HepG2 (cell line): ENCODE measurements at regions not wholly inside any gene's neighbourhood (a gene's known extent, or its start where the extent isn't known, plus 50 kb on each side); places are given as distances from the start of the nearest gene placed in this dataset.

ENCODE experiments used
- ATAC-seq: fragments of 200-7000 bp; cut with Tn5 transposase; 3 replicates; pipeline ENCODE4 v1.9.1; 2020; ENCODE audit warnings: mild to moderate bottlenecking, moderate library complexity
- BruUV-seq: library from RNA; stranded (reverse); fragments of 400-500 nt; replicated peaks from 2 replicates; lab custom pipeline; 2021; lab: Mats Ljungman, UMichigan
- CTCF ChIA-PET: fragments of 300-600 bp; formaldehyde crosslinking; extraction: SDS; loops from one replicate; lab custom pipeline; 2021; ENCODE audit warnings: low total read pairs, inconsistent platforms, low intra/inter-chr PET ratio; lab: Yijun Ruan, JAX
- POLR2A ChIA-PET: fragments of 350-600 bp; sonication (Branson Sonifier 250); formaldehyde crosslinking; loops from one replicate; lab custom pipeline; 2020; ENCODE audit warnings: antibody characterized with exemption, inconsistent platforms; lab: Yijun Ruan, JAX
- DNase-seq: peaks from one replicate; pipeline ENCODE4 v3.0.0-alpha.2; 2015; ENCODE audit warnings: low spot score
- FAIRE-seq: peaks from 3 replicates; lab custom pipeline; 2011; peaks lifted over from hg19 to GRCh38; lab: Jason Lieb, UNC
- H2AFZ ChIP-seq: one replicate; pipeline ENCODE4 v1.6.1; 2011; ENCODE audit warnings: low read length, inconsistent platforms
- H3K27ac ChIP-seq: fragments of 300-600 bp; 3 replicates; pipeline ENCODE4 v1.8.0; 2011; ENCODE audit warnings: mixed run types, mild to moderate bottlenecking, mixed read lengths, low read length, inconsistent platforms; ENCODE audit not compliant: insufficient read depth; ENCODE audit errors: extremely low read length
- H3K27me3 ChIP-seq, 2 experiments: fragments of 200-600 bp in 1 of 2; 2 replicates in 1 of 2; 3 replicates in 1 of 2; pipeline versions ENCODE4 v1.6.0 to v1.8.0; 2011; ENCODE audit warnings: low read length in 2 of 2, mild to moderate bottlenecking in 2 of 2, moderate library complexity in 2 of 2, inconsistent platforms in 1 of 2; ENCODE audit not compliant: insufficient read depth in 2 of 2, control insufficient read depth in 1 of 2
- H3K36me3 ChIP-seq, 2 experiments: fragments of 200-600 bp in 1 of 2; replicated peaks in 1 of 2; 2 replicates in 1 of 2; 3 replicates in 1 of 2; pipeline versions ENCODE4 v1.5.1 to v1.8.0; 2011; ENCODE audit warnings: low read length in 2 of 2, inconsistent platforms in 1 of 2; ENCODE audit not compliant: insufficient read depth in 2 of 2, control insufficient read depth in 1 of 2
- H3K4me1 ChIP-seq: 2 replicates; pipeline ENCODE4 v1.5.1; 2012; ENCODE audit warnings: low read length, inconsistent platforms; ENCODE audit not compliant: insufficient read depth
- H3K4me2 ChIP-seq: 2 replicates; pipeline ENCODE4 v1.6.0; 2011; ENCODE audit warnings: low read depth, low read length, inconsistent platforms
- H3K4me3 ChIP-seq, 3 experiments: fragments of 200-600 bp in 1 of 3; sonication (generic), shearing (Covaris generic) in 1 of 3; replicated peaks in 1 of 3; 2 replicates each; pipeline ENCODE4 v1.5.1; 2011 to 2016; ENCODE audit warnings: low read length in 3 of 3, inconsistent platforms in 2 of 3, low read depth in 2 of 3, mild to moderate bottlenecking in 2 of 3, control low read depth in 1 of 3, mixed read lengths in 1 of 3; ENCODE audit not compliant: insufficient read depth in 1 of 3
- H3K79me2 ChIP-seq: one replicate; pipeline ENCODE4 v1.6.1; 2011; ENCODE audit warnings: low read length, inconsistent platforms; ENCODE audit not compliant: insufficient read depth
- H3K9ac ChIP-seq: 2 replicates; pipeline ENCODE4 v1.6.0; 2011; ENCODE audit warnings: mild to moderate bottlenecking, low read depth, low read length, inconsistent platforms; ENCODE audit not compliant: insufficient read depth
- H3K9me3 ChIP-seq: 2 replicates; pipeline ENCODE4 v1.5.1; 2012; ENCODE audit warnings: mild to moderate bottlenecking, low read length
- H4K20me1 ChIP-seq: 2 replicates; pipeline ENCODE4 v1.6.0; 2011; ENCODE audit warnings: inconsistent platforms, mild to moderate bottlenecking, low read length, moderate library complexity; ENCODE audit not compliant: insufficient read depth
- DBP ChIP-seq: sonication (generic); formaldehyde crosslinking; IDR thresholded peaks from 2 replicates; pipeline ENCODE4 v1.4.0; 2020; ENCODE audit warnings: missing genetic modification reagents; ENCODE audit errors: not compliant biosample characterization
- HNRNPH1 ChIP-seq: fragments of 200-400 bp; formaldehyde crosslinking; optimal IDR thresholded peaks from 2 replicates; pipeline ENCODE3; 2017; ENCODE audit warnings: mild to moderate bottlenecking, low read depth, low read length
- MTF2 ChIP-seq: sonication (generic); formaldehyde crosslinking; IDR thresholded peaks from 2 replicates; pipeline ENCODE4 v1.5.0; 2020; ENCODE audit warnings: missing genetic modification reagents, borderline replicate concordance
- PHF5A ChIP-seq: IDR thresholded peaks from one replicate; pipeline ENCODE4 v1.6.1; 2018; ENCODE audit warnings: low read depth, missing genetic modification reagents; ENCODE audit not compliant: unreplicated experiment
- RFX1 ChIP-seq: fragments of 450-650 bp; IDR thresholded peaks from 2 replicates; pipeline ENCODE4 v1.6.1; 2017
- SMAD3 ChIP-seq: sonication (generic); formaldehyde crosslinking; IDR thresholded peaks from 2 replicates; pipeline ENCODE4 v1.4.0; 2020; ENCODE audit warnings: missing genetic modification reagents
- SMARCE1 ChIP-seq: fragments of 450-650 bp; IDR thresholded peaks from 2 replicates; pipeline ENCODE4 v1.6.1; 2017; ENCODE audit warnings: borderline replicate concordance
- SNAI1 ChIP-seq: sonication (generic); formaldehyde crosslinking; IDR thresholded peaks from 2 replicates; pipeline ENCODE4 v1.5.0; 2020; ENCODE audit warnings: mild to moderate bottlenecking, missing genetic modification reagents, borderline replicate concordance
- SP140L ChIP-seq: sonication (generic); formaldehyde crosslinking; IDR thresholded peaks from 2 replicates; pipeline ENCODE4 v1.4.0; 2020; ENCODE audit warnings: missing genetic modification reagents, borderline replicate concordance
- ZBTB21 ChIP-seq: sonication (generic); formaldehyde crosslinking; IDR thresholded peaks from 2 replicates; pipeline ENCODE4 v1.4.0; 2020; ENCODE audit warnings: missing genetic modification reagents
- ZFP41 ChIP-seq: sonication (generic); formaldehyde crosslinking; IDR thresholded peaks from 2 replicates; pipeline ENCODE4 v1.4.0; 2020; ENCODE audit warnings: mild to moderate bottlenecking, missing genetic modification reagents, borderline replicate concordance
- ZNF180 ChIP-seq: sonication (generic); formaldehyde crosslinking; IDR thresholded peaks from 2 replicates; pipeline ENCODE4 v1.4.0; 2020; ENCODE audit warnings: low read depth, missing genetic modification reagents, borderline replicate concordance
- ZNF225 ChIP-seq: sonication (generic); formaldehyde crosslinking; IDR thresholded peaks from 2 replicates; pipeline ENCODE4 v1.4.0; 2020; ENCODE audit warnings: mild to moderate bottlenecking, missing genetic modification reagents
- ZNF512 ChIP-seq: sonication (generic); formaldehyde crosslinking; IDR thresholded peaks from 2 replicates; pipeline ENCODE4 v1.4.0; 2020; ENCODE audit warnings: mild to moderate bottlenecking, missing genetic modification reagents
- ZNF513 ChIP-seq: sonication (generic); formaldehyde crosslinking; conservative IDR thresholded peaks from 2 replicates; pipeline ENCODE4 v1.5.0; 2020; ENCODE audit warnings: missing genetic modification reagents
- ZNF567 ChIP-seq: sonication (generic); formaldehyde crosslinking; IDR thresholded peaks from 2 replicates; pipeline ENCODE4 v1.8.1; 2023; ENCODE audit warnings: mild to moderate bottlenecking, missing genetic modification reagents, borderline replicate concordance
- ZNF687 ChIP-seq: sonication (generic); formaldehyde crosslinking; IDR thresholded peaks from 2 replicates; pipeline ENCODE4 v1.5.1; 2020; ENCODE audit warnings: mild to moderate bottlenecking, missing genetic modification reagents, moderate library complexity
- WGBS: methylation state at CpG from one replicate; pipeline ENCODE4 v1.1.6; 2017; ENCODE audit warnings: low lambda C conversion rate; 5-methylcytosine and 5-hydroxymethylcytosine counted together
- in situ Hi-C: cut with HindIII; loops from 2 replicates; pipeline ENCODE4 v1.10.0; 2017; ENCODE audit warnings: low pct_unique_long_range_greater_than_20kb; ENCODE audit not compliant: extremely low pct_ligation_motif_present
- intact Hi-C: fragments of 100-400 bp; cut with micrococcal nuclease; formaldehyde crosslinking; loops from one replicate; pipeline ENCODE4 v1.10.0; 2022; ENCODE audit not compliant: unreplicated experiment

- intact Hi-C loops (no loop called here), in situ Hi-C loops (no loop called here)
- Histone ChIP-seq H3K27me3 (no peaks in the 10 kb centered on the region), H3K9me3 (no peaks in the 10 kb centered on the region), H3K36me3 (no peaks in the 10 kb centered on the region), H3K27ac (no peak overlapping the region), H3K4me3 (no peak overlapping the region), H3K79me2 (no peaks in the 10 kb centered on the region), H3K4me2 (no peak overlapping the region), H3K9ac (no peak overlapping the region), H3K4me1 (no peaks in the 10 kb centered on the region), H4K20me1 (no peaks in the 10 kb centered on the region), H2AFZ (no peak overlapping the region)
- POLR2A ChIA-PET, result no interaction called here
- TF ChIP-seq HNRNPH1, result no peak
- TF ChIP-seq ZNF180 (CRISPR knock-in tag), result no peak
- no peak for TF ChIP-seq ZBTB21 (CRISPR knock-in tag)
- TF ChIP-seq DBP (CRISPR knock-in tag), result no peak
- TF ChIP-seq ZFP41 (CRISPR knock-in tag), result no peak
- TF ChIP-seq SMARCE1, result no peak
- no peak for TF ChIP-seq PHF5A
- TF ChIP-seq ZNF513 (CRISPR knock-in tag), result no peak
- TF ChIP-seq ZNF567, result no peak
- TF ChIP-seq ZNF687, result no peak
- TF ChIP-seq SMAD3 (CRISPR knock-in tag), result no peak
- no peak for TF ChIP-seq MTF2 (CRISPR knock-in tag)
- TF ChIP-seq RFX1, result no peak
- no peak for TF ChIP-seq SNAI1 (CRISPR knock-in tag)
- TF ChIP-seq SP140L (CRISPR knock-in tag), result no peak
- TF ChIP-seq ZNF512 (CRISPR knock-in tag), result no peak
- TF ChIP-seq ZNF225 (CRISPR knock-in tag), result no peak
- FAIRE-seq (no peak), ATAC-seq (no peak), DNase-seq (no peak)
- BruUV-seq, result no TSS peak
- CTCF ChIA-PET, result no interaction called here
- 10% methylated on average over 4 of the region's 4 CpGs for WGBS
Measured at GRCh38 chr21:14290576-14290975, 74.6 kb downstream of the RBM11 start.
